ENCODE measurements at regions not wholly inside any gene's neighbourhood (a gene's known extent, or its start where the extent isn't known, plus 50 kb on each side); places are given as distances from the start of the nearest gene placed in this dataset.

DNA sequence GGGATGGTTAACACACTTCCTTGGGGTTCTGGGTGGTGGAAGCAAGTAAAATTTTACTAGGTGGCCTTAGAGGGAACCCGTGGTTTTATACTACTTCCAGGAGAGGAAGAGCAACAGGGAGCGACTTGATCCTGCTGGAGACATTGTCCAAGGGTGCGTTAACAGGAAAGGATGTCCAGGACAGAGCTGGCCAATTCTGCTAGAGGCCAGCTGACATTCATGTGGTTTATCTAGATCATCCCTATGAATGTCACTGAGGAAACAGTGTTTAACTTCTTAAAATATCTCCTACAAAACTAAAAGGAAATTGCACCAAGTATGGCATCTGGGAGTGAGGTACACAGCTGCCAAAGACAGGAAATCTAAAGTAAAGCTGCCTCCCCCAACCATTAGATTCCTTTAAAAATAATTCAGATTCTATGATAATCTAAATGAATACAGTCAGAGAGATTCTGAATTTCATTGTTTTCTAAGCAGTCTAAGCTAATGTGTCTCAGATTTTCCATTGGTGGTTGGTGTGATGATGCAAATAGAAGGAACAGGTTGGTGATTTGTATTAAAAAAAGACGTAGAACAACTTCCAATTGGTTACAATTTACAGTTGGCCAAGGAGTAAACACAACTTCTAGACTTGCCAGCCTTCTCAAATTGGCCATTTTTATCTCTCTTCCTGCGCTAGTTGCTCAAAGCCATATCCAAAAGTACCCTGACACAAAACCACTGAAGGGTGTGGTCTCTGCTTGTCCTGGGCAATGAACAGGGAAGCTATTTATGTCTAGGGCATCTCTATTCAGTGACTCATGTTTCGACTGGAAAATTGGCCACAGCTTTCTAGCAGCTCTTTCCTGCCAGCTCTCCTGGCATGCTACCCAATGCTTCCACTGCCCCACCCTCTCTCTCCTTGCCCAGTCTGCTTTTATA, 574.7 kb upstream of the MEF2C start:
- no peak overlapping the region for H3K27ac ChIP-seq
- ChIA-PET CTCF (interaction anchor here (0.7 to 0.8 kb wide), 2 partner anchors 12 to 997 kb away, joined by 3 read pairs; no protein-coding TSS in a partner anchor), POLR2A (ENCODE audit: low non-redundant PET) (no interaction called here)
- TF ChIP-seq, protein P1, sequence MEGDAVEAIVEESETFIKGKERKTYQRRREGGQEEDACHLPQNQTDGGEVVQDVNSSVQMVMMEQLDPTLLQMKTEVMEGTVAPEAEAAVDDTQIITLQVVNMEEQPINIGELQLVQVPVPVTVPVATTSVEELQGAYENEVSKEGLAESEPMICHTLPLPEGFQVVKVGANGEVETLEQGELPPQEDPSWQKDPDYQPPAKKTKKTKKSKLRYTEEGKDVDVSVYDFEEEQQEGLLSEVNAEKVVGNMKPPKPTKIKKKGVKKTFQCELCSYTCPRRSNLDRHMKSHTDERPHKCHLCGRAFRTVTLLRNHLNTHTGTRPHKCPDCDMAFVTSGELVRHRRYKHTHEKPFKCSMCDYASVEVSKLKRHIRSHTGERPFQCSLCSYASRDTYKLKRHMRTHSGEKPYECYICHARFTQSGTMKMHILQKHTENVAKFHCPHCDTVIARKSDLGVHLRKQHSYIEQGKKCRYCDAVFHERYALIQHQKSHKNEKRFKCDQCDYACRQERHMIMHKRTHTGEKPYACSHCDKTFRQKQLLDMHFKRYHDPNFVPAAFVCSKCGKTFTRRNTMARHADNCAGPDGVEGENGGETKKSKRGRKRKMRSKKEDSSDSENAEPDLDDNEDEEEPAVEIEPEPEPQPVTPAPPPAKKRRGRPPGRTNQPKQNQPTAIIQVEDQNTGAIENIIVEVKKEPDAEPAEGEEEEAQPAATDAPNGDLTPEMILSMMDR (conservative IDR thresholded peaks at IDR 0.05; ENCODE audit: low read depth): no peak
- DNase-seq (ENCODE audit: low spot score): peak; percentile 57

GRCh38 chr5:89452081-89452480, 569.1 kb upstream of the MEF2C start:
- TF ChIP-seq, protein P1 (conservative IDR thresholded peaks at IDR 0.05; ENCODE audit: low read depth): no peak
- POLR2A ChIA-PET (ENCODE audit: low non-redundant PET): no interaction called here
- no peak for DNase-seq (ENCODE audit: low spot score)
- CTCF ChIA-PET: no interaction called here
- H3K27ac ChIP-seq: no peak overlapping the region

DNA sequence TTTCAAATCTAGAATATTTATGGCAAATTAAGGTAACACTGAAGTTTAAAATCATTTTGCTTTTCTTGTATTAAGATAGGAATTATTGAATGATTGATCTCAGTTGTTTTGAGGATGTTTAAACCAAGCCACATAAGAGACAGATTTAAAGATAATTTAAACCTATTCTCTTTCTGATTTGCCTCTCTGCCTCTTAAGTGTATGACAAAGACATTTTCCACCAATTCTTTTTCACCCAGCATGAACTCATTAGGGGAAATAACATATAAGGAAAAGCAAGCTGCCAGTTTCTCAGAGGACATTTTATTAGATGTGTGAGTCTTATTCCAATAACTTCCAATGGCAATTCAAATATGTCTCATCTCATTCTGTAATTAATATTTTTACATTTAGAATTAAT, 568.3 kb upstream of the MEF2C start:
- TF ChIP-seq, protein P1 (conservative IDR thresholded peaks at IDR 0.05; ENCODE audit: low read depth): no peak
- DNase-seq (ENCODE audit: low spot score): no peak
- no peak overlapping the region for H3K27ac ChIP-seq
- CTCF ChIA-PET: no interaction called here
- POLR2A ChIA-PET (ENCODE audit: low non-redundant PET): no interaction called here

- POLR2A ChIA-PET (ENCODE audit: low non-redundant PET): no interaction called here
- DNase-seq (ENCODE audit: low spot score): no peak
- TF ChIP-seq, protein P1 (conservative IDR thresholded peaks at IDR 0.05; ENCODE audit: low read depth): no peak
- CTCF ChIA-PET: no interaction called here
- H3K27ac ChIP-seq: no peak overlapping the region
These were observed 567.2 kb upstream of the MEF2C start for GRCh38 chr5:89450149-89450538.

- CTCF ChIA-PET: interaction anchor here (0.6 kb wide), 1 partner anchor 15 kb away, joined by 3 read pairs; no protein-coding TSS in a partner anchor
- POLR2A ChIA-PET (ENCODE audit: low non-redundant PET): no interaction called here
- H3K27ac ChIP-seq: no peak overlapping the region
- DNase-seq (ENCODE audit: low spot score): no peak
- TF ChIP-seq, protein P1 (conservative IDR thresholded peaks at IDR 0.05; ENCODE audit: low read depth): no peak
These were observed 566.6 kb upstream of the MEF2C start for GRCh38 chr5:89449392-89450148.

DNA sequence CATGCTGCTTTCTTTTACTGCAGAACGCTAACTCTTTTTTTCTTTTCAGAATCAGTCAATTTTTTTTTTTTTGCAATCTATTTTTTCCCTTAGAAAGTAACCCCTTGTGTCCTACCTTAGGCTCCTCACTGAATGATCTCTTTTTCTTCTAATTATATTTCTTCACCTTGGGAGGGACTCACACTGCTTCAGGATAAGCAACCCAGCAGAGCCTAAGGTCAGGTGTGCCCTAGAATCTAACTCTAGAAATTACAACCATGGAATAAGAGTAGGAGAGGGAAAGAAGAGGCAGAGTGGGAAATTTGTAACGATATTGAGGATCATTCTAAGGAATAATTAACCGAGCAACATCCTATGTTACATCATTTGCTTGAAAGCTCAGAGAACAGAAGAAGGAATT, 564.0 kb upstream of the MEF2C start:
- DNase-seq (ENCODE audit: low spot score): no peak
- CTCF ChIA-PET: no interaction called here

More for the DNA sequence above, 564.0 kb upstream of the MEF2C start:
- H3K27ac ChIP-seq: no peak overlapping the region
- POLR2A ChIA-PET (ENCODE audit: low non-redundant PET): no interaction called here
- TF ChIP-seq, protein P1 (conservative IDR thresholded peaks at IDR 0.05; ENCODE audit: low read depth): no peak
